Adrenal gland (tissue), 5 donors: ENCODE measurements at regions not wholly inside any gene's neighbourhood (a gene's known extent, or its start where the extent isn't known, plus 50 kb on each side); places are given as distances from the start of the nearest gene placed in this dataset.

ENCODE experiments used
- POLR2A ChIP-seq, 2 donors: fragments of 450-650 bp; IDR thresholded peaks; one replicate each; pipeline ENCODE4 v1.6.1; 2017; ENCODE audit warnings: antibody characterized with exemption in 2 of 2, mild to moderate bottlenecking in 2 of 2, moderate library complexity in 1 of 2
- TF ChIP-seq, protein P1 (sequence below), 6 experiments: fragments of 450-650 bp in 4 of 6; fragments of 200-600 bp in 2 of 6; sonication (generic) in 1 of 6; IDR thresholded peaks; 1 replicate in 5 of 6; 2 replicates in 1 of 6; pipeline versions ENCODE4 v1.5.1 to v1.8.0; 2016 to 2021; ENCODE audit warnings: antibody characterized with exemption in 6 of 6, mild to moderate bottlenecking in 2 of 6, moderate library complexity in 1 of 6
- donor health status: DM: no; HTN: no; CAD: no.

DNA sequence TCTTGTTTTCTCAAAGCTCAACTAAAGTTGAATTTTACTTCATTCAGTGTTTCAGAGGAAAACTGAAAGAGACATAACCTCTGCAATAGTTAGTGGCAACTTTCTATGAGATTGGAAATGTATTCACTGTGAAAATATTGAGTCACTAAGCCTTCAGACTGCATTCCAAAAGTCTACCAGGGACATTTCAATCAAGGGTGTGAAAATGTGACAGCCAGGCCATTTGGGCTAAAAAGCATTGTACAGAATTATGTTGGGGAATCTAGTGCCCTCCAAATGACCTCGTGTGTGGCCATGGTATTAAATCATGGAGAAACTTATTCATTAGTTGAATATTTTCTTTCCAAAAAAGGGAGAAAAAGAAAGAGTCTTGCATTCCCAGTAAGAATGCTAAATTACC is 251.9 kb downstream of the GRB14 start:
- TF ChIP-seq, protein P1, sequence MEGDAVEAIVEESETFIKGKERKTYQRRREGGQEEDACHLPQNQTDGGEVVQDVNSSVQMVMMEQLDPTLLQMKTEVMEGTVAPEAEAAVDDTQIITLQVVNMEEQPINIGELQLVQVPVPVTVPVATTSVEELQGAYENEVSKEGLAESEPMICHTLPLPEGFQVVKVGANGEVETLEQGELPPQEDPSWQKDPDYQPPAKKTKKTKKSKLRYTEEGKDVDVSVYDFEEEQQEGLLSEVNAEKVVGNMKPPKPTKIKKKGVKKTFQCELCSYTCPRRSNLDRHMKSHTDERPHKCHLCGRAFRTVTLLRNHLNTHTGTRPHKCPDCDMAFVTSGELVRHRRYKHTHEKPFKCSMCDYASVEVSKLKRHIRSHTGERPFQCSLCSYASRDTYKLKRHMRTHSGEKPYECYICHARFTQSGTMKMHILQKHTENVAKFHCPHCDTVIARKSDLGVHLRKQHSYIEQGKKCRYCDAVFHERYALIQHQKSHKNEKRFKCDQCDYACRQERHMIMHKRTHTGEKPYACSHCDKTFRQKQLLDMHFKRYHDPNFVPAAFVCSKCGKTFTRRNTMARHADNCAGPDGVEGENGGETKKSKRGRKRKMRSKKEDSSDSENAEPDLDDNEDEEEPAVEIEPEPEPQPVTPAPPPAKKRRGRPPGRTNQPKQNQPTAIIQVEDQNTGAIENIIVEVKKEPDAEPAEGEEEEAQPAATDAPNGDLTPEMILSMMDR (IDR thresholded peaks at IDR 0.05), result no peak
- TF ChIP-seq POLR2A (IDR thresholded peaks at IDR 0.05), result no peak
